ENCODE measurements at regions not wholly inside any gene's neighbourhood (a gene's known extent, or its start where the extent isn't known, plus 50 kb on each side); places are given as distances from the start of the nearest gene placed in this dataset.

DNA sequence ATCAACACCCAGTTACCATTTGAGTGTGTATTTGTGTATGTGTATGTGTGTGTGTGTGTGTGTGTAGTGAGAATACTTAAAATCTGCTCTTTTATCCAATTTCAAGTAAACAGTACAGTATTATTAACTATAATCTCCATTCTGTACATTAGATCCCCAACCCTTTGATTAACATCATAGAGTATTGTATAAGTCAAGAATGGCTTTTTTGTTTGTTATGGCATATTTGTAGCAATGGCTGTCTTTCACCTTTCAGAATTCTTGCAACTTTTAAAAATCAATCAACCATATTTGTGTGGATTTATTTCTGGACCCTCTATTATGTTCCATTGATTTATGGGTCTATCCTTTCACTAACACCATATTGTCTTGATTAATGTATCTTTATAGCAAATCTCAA is 779.3 kb upstream of the MIR17HG start:
- TF ChIP-seq, protein P1, sequence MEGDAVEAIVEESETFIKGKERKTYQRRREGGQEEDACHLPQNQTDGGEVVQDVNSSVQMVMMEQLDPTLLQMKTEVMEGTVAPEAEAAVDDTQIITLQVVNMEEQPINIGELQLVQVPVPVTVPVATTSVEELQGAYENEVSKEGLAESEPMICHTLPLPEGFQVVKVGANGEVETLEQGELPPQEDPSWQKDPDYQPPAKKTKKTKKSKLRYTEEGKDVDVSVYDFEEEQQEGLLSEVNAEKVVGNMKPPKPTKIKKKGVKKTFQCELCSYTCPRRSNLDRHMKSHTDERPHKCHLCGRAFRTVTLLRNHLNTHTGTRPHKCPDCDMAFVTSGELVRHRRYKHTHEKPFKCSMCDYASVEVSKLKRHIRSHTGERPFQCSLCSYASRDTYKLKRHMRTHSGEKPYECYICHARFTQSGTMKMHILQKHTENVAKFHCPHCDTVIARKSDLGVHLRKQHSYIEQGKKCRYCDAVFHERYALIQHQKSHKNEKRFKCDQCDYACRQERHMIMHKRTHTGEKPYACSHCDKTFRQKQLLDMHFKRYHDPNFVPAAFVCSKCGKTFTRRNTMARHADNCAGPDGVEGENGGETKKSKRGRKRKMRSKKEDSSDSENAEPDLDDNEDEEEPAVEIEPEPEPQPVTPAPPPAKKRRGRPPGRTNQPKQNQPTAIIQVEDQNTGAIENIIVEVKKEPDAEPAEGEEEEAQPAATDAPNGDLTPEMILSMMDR (IDR thresholded peaks at IDR 0.05), result no peak
- no peak for TF ChIP-seq EZH2 (IDR thresholded peaks at IDR 0.05)

Data from neural progenitor cell (in vitro differentiated cells).